ENCODE measurements at regions not wholly inside any gene's neighbourhood (a gene's known extent, or its start where the extent isn't known, plus 50 kb on each side); places are given as distances from the start of the nearest gene placed in this dataset.
A peak's percentile ranks its signal among the peaks of the same experiment; 100 is the strongest.
"Not testable (repeated sequence)": the region's sequence is repeated elsewhere in the genome, so short reads cannot be mapped to it uniquely, and the experiment has no call there.

GRCh38 chr4:67332627-67333026 lies 212.7 kb downstream of the CENPC start:
- peak; percentile 4 for DNase-seq (ENCODE audit: low spot score)

- no peak for DNase-seq (ENCODE audit: low spot score)
These were observed 216.9 kb downstream of the CENPC start for GRCh38 chr4:67328393-67328792.

- DNase-seq (ENCODE audit: low spot score): no peak
These were observed 217.4 kb downstream of the CENPC start for GRCh38 chr4:67328018-67328278.

- peak; percentile 72 for DNase-seq (ENCODE audit: low spot score)
These were observed 217.9 kb downstream of the CENPC start for GRCh38 chr4:67327245-67328017.

- no peak for DNase-seq (ENCODE audit: low spot score)
These were observed 219.5 kb downstream of the CENPC start for GRCh38 chr4:67325791-67326190.

GRCh38 chr4:67320645-67321044 lies 224.7 kb downstream of the CENPC start:
- DNase-seq (ENCODE audit: low spot score): no peak

- DNase-seq (ENCODE audit: low spot score): not testable (repeated sequence)
These were observed 225.7 kb downstream of the CENPC start for GRCh38 chr4:67319607-67320006.

GRCh38 chr4:67300497-67301185 lies 244.7 kb downstream of the CENPC start:
- DNase-seq (ENCODE audit: low spot score): not testable (repeated sequence)

GRCh38 chr4:67292636-67293035 lies 252.7 kb downstream of the CENPC start:
- no peak for DNase-seq (ENCODE audit: low spot score)

GRCh38 chr4:67292045-67292444 lies 253.3 kb downstream of the CENPC start:
- no peak for DNase-seq (ENCODE audit: low spot score)

- no peak for DNase-seq (ENCODE audit: low spot score)
These were observed 253.7 kb downstream of the CENPC start for GRCh38 chr4:67291644-67292043.

- DNase-seq (ENCODE audit: low spot score): no peak
These were observed 256.3 kb downstream of the CENPC start for GRCh38 chr4:67288964-67289363.

GRCh38 chr4:67286724-67287123 lies 258.6 kb downstream of the CENPC start:
- no peak for DNase-seq (ENCODE audit: low spot score)

GRCh38 chr4:67282749-67283148 lies 262.6 kb downstream of the CENPC start:
- DNase-seq (ENCODE audit: low spot score): no peak

GRCh38 chr4:67275179-67275750 lies 270.0 kb downstream of the CENPC start:
- DNase-seq (ENCODE audit: low spot score): no peak

- DNase-seq (ENCODE audit: low spot score): not testable (repeated sequence)
These were observed 270.6 kb downstream of the CENPC start for GRCh38 chr4:67274671-67275070.

GRCh38 chr4:67273666-67274065 lies 271.6 kb downstream of the CENPC start:
- no peak for DNase-seq (ENCODE audit: low spot score)

- DNase-seq (ENCODE audit: low spot score): no peak
These were observed 283.3 kb downstream of the CENPC start for GRCh38 chr4:67261971-67262370.

- DNase-seq (ENCODE audit: low spot score): no peak
These were observed 288.8 kb downstream of the CENPC start for GRCh38 chr4:67256388-67257043.

- no peak for DNase-seq (ENCODE audit: low spot score)
These were observed 295.0 kb downstream of the CENPC start for GRCh38 chr4:67250131-67250896.

GRCh38 chr4:67236788-67237187 lies 308.5 kb downstream of the CENPC start:
- no peak for DNase-seq (ENCODE audit: low spot score)

- DNase-seq (ENCODE audit: low spot score): no peak
These were observed 309.0 kb downstream of the CENPC start for GRCh38 chr4:67236318-67236717.
